Pancreas (tissue), 10 donors: ENCODE measurements at regions not wholly inside any gene's neighbourhood (a gene's known extent, or its start where the extent isn't known, plus 50 kb on each side); places are given as distances from the start of the nearest gene placed in this dataset.
A peak's percentile ranks its signal among the peaks of the same experiment; 100 is the strongest.

Experiments
- ATAC-seq, 4 donors: fragments of 200-7000 bp; cut with Tn5 transposase; one replicate each; pipeline versions ENCODE4 v1.8.0 to v1.9.1; 2020; ENCODE audit warnings: mild to moderate bottlenecking in 4 of 4, moderate library complexity in 4 of 4
- DNase-seq, 6 donors: peaks; one replicate each; pipeline ENCODE4 v3.0.0-alpha.2; 2020
- FAIRE-seq: peaks from 2 replicates; lab custom pipeline; 2012; peaks lifted over from hg19 to GRCh38; lab: Jason Lieb, UNC
- H3K27ac ChIP-seq, 4 donors: fragments of 200-600 bp; sonication (generic); 1 replicate in 3 of 4; 2 replicates in 1 of 4; pipeline versions ENCODE4 v1.5.0 to v1.8.0; 2020
- H3K27me3 ChIP-seq, 4 donors: fragments of 200-600 bp; one replicate each; pipeline ENCODE4 v1.8.0; 2021
- H3K36me3 ChIP-seq, 3 donors: fragments of 200-600 bp; sonication (generic) in 1 of 3; one replicate each; pipeline versions ENCODE4 v1.5.0 to v1.8.0; 2020 to 2021
- H3K4me1 ChIP-seq, 3 donors: fragments of 200-600 bp; one replicate each; pipeline ENCODE4 v1.8.0; 2021
- H3K4me3 ChIP-seq, 4 donors: fragments of 200-600 bp; sonication (generic) in 2 of 4; one replicate each; pipeline versions ENCODE4 v1.5.0 to v1.8.0; 2020 to 2021
- H3K9me3 ChIP-seq, 4 donors: fragments of 200-600 bp; one replicate each; pipeline ENCODE4 v1.8.0; 2021
- CTCF ChIP-seq, 4 donors: fragments of 200-600 bp; sonication (generic) in 3 of 4; IDR thresholded peaks; one replicate each; pipeline versions ENCODE4 v1.5.0 to v1.8.0; 2021; ENCODE audit warnings: antibody characterized with exemption in 4 of 4
- WGBS, 2 donors: extraction: QIAGEN DNeasy Blood & Tissue Kit; methylation state at CpG; one replicate each; pipeline ENCODE4 v1.1.7; 2013; 5-methylcytosine and 5-hydroxymethylcytosine counted together
- intact Hi-C, 3 donors: fragments of 100-400 bp; cut with DNase I; formaldehyde crosslinking; loops; one replicate each; pipeline versions ENCODE4 v1.11.1 to v1.14.2; 2022
- donor health status: healthy with polysubstance abuse.
- donor health status: DM: no; HTN: no; CAD: no; lungs with moderate emphysema.
- donor health status: DM: no; HTN: no; CAD: no.
- donor health status: control.
- donor health status: control.
- donor health status: Bipolar disorder and iron deficiency.
- donor health status: DM: yes; HTN: yes; CAD: no.
- donor health status: DM: no; HTN: no; CAD: no.
- donor health status: DM: no; HTN: no; CAD: no.
- donor health status: DM: yes; HTN: yes; CAD: no.

DNA sequence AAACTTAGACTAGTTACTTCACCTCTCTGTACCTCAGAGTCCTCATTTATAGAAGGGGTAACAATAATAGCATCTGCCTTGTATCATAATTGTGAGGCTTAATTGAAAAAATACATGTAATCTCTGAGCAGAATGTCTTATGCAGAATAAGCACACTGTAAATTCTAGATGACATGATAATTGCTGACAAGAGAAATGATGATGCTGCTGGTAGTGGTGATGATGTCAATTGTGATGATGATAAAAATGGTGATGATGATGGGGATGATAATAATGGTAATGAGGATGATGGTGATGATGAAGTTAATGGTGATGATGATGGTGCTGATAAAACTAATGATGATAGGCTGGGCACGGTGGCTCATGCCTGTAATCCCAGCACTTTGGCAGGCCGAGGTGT lies 346.1 kb upstream of the CDH4 start:
- no peaks in the 10 kb centered on the region for H3K36me3 ChIP-seq
- no peak for FAIRE-seq
- intact Hi-C loops = no loop called here
- DNase-seq = no peak
- no peak overlapping the region for H3K4me3 ChIP-seq
- 79 to 80% methylated on average over 2 of the region's 2 CpGs for WGBS, 2 donors
- no peaks in the 10 kb centered on the region for H3K4me1 ChIP-seq
- TF ChIP-seq CTCF (IDR thresholded peaks at IDR 0.05) = no peak
- H3K27ac ChIP-seq = no peak overlapping the region
- no peak for ATAC-seq
- H3K27me3 ChIP-seq = no peaks in the 10 kb centered on the region
- no peaks in the 10 kb centered on the region for H3K9me3 ChIP-seq

- TF ChIP-seq CTCF (IDR thresholded peaks at IDR 0.05) = no peak
- intact Hi-C loops = no loop called here
- Histone ChIP-seq H3K4me1 (no peaks in the 10 kb centered on the region), H3K9me3 (no peaks in the 10 kb centered on the region), H3K27me3 (no peaks in the 10 kb centered on the region), H3K36me3 (no peaks in the 10 kb centered on the region), H3K27ac (no peak overlapping the region), H3K4me3 (no peak overlapping the region)
- WGBS, 2 donors = 66 to 82% methylated on average over 4 of the region's 4 CpGs
- FAIRE-seq = no peak
- ATAC-seq = no peak
- DNase-seq = no peak
Observed at GRCh38 chr20:60906555-60906954, 345.5 kb upstream of the CDH4 start.

DNA sequence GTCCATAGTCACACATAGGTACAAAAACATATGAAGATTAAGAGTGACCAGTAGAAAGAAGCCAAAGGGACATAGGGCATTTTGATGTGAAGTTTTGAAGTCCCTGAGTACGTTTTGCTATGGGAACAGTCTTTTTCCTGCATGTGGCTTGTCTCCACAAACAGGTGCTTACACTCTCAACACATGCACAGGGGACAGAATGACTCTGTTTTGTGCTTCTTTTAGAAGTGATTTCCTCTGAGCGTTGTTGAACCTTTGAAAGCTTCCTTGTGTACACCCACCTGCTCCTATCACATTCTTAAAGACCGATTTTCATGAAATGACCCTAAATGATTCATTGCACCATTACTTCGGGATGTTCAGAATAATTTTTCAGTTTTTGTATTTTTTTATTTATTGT lies 338.8 kb upstream of the CDH4 start:
- H3K9me3 ChIP-seq = no peaks in the 10 kb centered on the region
- H3K4me1 ChIP-seq = no peaks in the 10 kb centered on the region
- no peak overlapping the region for H3K27ac ChIP-seq
- H3K36me3 ChIP-seq = no peaks in the 10 kb centered on the region
- H3K4me3 ChIP-seq = no peak overlapping the region
- no peaks in the 10 kb centered on the region for H3K27me3 ChIP-seq
- intact Hi-C loops = no loop called here
- 43 to 64% methylated on average over 4 of the region's 4 CpGs for WGBS, 2 donors
- no peak for TF ChIP-seq CTCF (IDR thresholded peaks at IDR 0.05)
- FAIRE-seq (no peak), DNase-seq (no peak), ATAC-seq (no peak)

GRCh38 chr20:60921022-60921622 lies 330.9 kb upstream of the CDH4 start:
- FAIRE-seq = no peak

More at GRCh38 chr20:60921022-60921622, 330.9 kb upstream of the CDH4 start:
- no peaks in the 10 kb centered on the region for H3K9me3 ChIP-seq
- WGBS, 2 donors = 36 to 58% methylated on average over 7 of the region's 7 CpGs
- H3K36me3 ChIP-seq = no peaks in the 10 kb centered on the region
- no peak overlapping the region for H3K27ac ChIP-seq
- ATAC-seq (peak in 1 of 4 donors; percentile 50), DNase-seq (peak in 2 of 6 donors; percentile 37 to 84)
- no peak for TF ChIP-seq CTCF (IDR thresholded peaks at IDR 0.05)
- no peaks in the 10 kb centered on the region for H3K27me3 ChIP-seq
- H3K4me1 ChIP-seq = no peaks in the 10 kb centered on the region
- H3K4me3 ChIP-seq = no peak overlapping the region
- intact Hi-C loops = no loop called here
